ENCODE measurements at regions not wholly inside any gene's neighbourhood (a gene's known extent, or its start where the extent isn't known, plus 50 kb on each side); places are given as distances from the start of the nearest gene placed in this dataset.

- TF ChIP-seq CTCF (IDR thresholded peaks at IDR 0.05; ENCODE audit: borderline replicate concordance, control extremely low read depth, extremely low read depth, insufficient read depth, missing control alignments) = no peak
- in situ Hi-C loops (cut with MboI; ENCODE audit: low sequenced_read_pairs, unreplicated experiment) = no loop called here
- no peak for DNase-seq (ENCODE audit: low spot score)
Observed at GRCh38 chr6:148671085-148671484, 75.7 kb upstream of the UST start.

GRCh38 chr6:148671952-148672351 lies 74.9 kb upstream of the UST start:
- DNase-seq (ENCODE audit: low spot score) = no peak
- TF ChIP-seq CTCF (IDR thresholded peaks at IDR 0.05; ENCODE audit: borderline replicate concordance, control extremely low read depth, extremely low read depth, insufficient read depth, missing control alignments) = no peak
- in situ Hi-C loops (cut with MboI; ENCODE audit: low sequenced_read_pairs, unreplicated experiment) = no loop called here

GRCh38 chr6:148674306-148674705 lies 72.5 kb upstream of the UST start:
- in situ Hi-C loops (cut with MboI; ENCODE audit: low sequenced_read_pairs, unreplicated experiment) = no loop called here
- DNase-seq (ENCODE audit: low spot score) = no peak
- TF ChIP-seq CTCF (IDR thresholded peaks at IDR 0.05; ENCODE audit: borderline replicate concordance, control extremely low read depth, extremely low read depth, insufficient read depth, missing control alignments) = no peak

- TF ChIP-seq CTCF (IDR thresholded peaks at IDR 0.05; ENCODE audit: borderline replicate concordance, control extremely low read depth, extremely low read depth, insufficient read depth, missing control alignments) = no peak
- in situ Hi-C loops (cut with MboI; ENCODE audit: low sequenced_read_pairs, unreplicated experiment) = no loop called here
- DNase-seq (ENCODE audit: low spot score) = peak; percentile 67
Observed at GRCh38 chr6:148677594-148678476, 69.0 kb upstream of the UST start.

- DNase-seq (ENCODE audit: low spot score) = no peak
- in situ Hi-C loops (cut with MboI; ENCODE audit: low sequenced_read_pairs, unreplicated experiment) = no loop called here
- TF ChIP-seq CTCF (IDR thresholded peaks at IDR 0.05; ENCODE audit: borderline replicate concordance, control extremely low read depth, extremely low read depth, insufficient read depth, missing control alignments) = no peak
Observed at GRCh38 chr6:148678682-148679081, 68.1 kb upstream of the UST start.

- TF ChIP-seq CTCF (IDR thresholded peaks at IDR 0.05; ENCODE audit: borderline replicate concordance, control extremely low read depth, extremely low read depth, insufficient read depth, missing control alignments) = no peak
- in situ Hi-C loops (cut with MboI; ENCODE audit: low sequenced_read_pairs, unreplicated experiment) = no loop called here
- no peak for DNase-seq (ENCODE audit: low spot score)
Observed at GRCh38 chr6:148681666-148682065, 65.2 kb upstream of the UST start.
